ENCODE measurements at regions not wholly inside any gene's neighbourhood (a gene's known extent, or its start where the extent isn't known, plus 50 kb on each side); places are given as distances from the start of the nearest gene placed in this dataset.

DNA sequence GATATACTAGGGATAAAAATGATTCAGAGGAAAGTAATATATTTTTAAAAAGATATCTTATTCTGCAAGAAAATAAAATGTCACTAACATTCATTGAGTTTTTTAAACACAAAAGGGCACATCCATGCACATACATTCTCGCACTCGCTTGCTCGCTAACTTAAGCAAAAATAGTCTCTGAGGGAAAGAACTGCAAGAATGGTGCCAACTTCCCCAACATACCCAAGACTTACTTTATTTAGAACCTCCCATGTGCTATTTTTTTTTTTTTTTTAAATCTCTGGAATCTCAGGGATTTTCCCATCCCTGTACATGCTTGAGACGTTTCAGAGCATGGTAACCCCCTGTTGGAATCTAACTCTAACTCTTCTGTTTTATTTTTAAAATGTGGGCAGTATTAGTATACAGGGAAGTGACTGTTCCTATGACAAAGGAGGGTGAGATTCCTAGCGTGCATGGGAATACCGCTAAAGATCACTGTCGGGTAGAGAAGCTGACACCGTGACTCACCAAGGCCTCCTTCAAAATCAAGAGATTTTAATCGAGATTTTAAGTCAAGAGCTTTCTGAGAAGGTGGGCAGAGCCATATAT is 187.9 kb upstream of the ZEB2 start:
- no peak for DNase-seq

- no peak for DNase-seq
Measured at GRCh38 chr2:144706647-144707046, 186.7 kb upstream of the ZEB2 start.

GRCh38 chr2:144705328-144706245 is 185.7 kb upstream of the ZEB2 start:
- no peak for DNase-seq

DNA sequence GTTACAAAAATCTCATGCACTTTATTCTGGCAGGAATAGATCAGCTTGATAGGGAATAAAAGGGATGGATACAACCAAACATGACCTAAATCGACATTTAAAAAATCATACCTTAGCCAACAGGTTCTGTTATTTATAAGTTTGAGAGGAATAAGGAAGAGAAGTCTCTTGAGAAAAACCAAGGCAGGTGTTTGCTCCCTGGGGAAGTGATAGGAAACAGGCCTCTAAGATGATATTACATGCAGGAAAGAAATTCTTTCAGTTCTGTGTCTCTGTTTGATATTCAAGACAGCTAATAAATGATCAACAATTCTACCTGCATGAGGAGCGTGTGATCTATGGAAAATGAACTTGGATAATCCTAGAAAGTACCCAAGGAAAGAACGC is 184.8 kb upstream of the ZEB2 start:
- no peak for DNase-seq

GRCh38 chr2:144703852-144704708 is 184.2 kb upstream of the ZEB2 start:
- no peak for DNase-seq

DNA sequence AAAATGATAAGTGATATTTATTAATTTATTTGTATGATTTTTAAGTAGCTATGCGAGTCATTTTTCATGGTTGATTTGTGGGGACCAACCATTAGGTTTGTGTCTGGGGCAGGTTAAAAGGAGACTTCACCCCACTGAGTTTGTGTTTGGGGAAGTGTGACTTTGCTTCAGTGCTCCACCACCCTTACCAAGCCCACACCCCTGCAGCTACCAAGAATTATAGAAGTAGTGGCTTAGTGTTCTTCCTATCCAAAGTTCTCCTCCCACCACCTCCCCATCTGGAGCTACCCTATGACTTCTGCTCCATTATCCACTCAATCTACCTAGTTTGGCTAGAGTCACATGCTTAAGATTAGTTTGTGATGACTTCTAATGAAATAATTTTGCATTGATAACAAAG is 182.1 kb upstream of the ZEB2 start:
- no peak for DNase-seq

GRCh38 chr2:144701259-144701658 is 181.3 kb upstream of the ZEB2 start:
- no peak for DNase-seq

- no peak for DNase-seq
Measured at GRCh38 chr2:144698156-144698555, 178.2 kb upstream of the ZEB2 start.

GRCh38 chr2:144695657-144696056 is 175.7 kb upstream of the ZEB2 start:
- no peak for DNase-seq

DNA sequence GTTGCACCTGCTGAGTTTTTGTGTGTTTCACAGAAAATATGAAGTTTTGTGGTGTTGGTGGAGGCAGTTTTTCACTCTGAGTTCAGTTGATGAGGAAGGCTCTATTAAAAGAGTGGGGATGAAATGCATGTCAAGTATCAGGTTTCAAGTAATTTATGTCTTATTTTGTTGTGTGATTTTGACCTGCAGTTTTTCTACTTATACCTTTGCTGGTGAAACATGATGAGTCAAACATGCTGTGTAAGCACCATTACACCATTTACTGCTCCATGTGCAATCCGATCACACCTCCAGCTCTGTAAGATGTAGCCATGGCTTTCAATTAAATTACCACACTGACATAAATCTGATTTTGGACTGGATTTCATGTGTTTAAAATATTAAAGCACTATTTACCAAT is 174.5 kb upstream of the ZEB2 start:
- no peak for DNase-seq

GRCh38 chr2:144693179-144693578 is 173.3 kb upstream of the ZEB2 start:
- no peak for DNase-seq

- no peak for DNase-seq
Measured at GRCh38 chr2:144692661-144693060, 172.7 kb upstream of the ZEB2 start.

DNA sequence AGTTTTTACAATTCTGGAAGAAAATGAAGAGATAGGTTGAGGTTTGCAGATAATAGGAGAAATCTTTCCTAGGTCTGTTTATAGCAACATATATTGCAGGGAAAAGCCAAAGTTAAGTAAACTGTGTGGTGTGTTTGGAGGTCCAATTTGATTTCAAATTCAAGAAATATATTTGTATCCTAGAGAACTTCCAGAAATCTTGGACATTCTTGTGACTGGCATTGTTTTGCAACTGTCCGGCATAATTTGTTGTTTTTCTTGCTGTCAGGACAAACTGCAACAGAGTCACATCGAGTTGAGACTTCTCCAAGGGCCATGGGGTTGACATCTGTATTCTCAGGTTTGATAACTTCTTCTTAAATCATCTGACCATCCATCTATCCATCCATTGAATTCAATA is 170.9 kb upstream of the ZEB2 start:
- DNase-seq: no peak

DNA sequence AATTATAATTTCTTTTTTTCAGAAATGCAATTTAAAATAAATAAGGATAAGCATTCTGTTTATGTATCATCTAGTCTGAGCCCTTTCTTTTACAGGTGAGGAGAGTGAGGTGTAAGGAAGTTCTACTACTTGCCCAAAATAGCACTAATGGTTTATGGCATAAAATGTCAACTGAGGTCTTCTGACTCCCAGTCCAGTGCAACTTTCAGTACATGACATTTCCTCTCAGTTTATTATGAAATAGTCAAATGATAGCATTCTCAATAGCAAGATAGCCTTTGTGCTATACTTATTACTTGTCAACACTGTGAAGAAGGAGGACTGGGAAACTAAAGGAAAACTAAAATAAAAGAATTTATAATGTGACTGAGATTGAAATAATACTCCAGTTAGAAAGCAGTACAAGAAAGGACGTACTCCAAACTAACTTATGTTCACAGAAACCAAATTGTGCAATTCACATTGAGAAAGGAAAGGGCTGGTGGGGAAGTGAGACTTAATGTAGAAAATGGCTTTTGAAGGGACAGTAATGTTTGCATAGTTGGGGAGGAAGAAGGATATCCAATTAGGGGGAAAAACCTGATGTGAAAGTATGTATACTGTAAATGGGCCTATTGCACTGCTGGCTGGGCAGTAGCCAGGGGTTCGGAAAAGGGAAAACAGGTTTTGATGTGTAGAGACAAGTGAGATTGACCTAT is 166.7 kb upstream of the ZEB2 start:
- no peak for DNase-seq

DNA sequence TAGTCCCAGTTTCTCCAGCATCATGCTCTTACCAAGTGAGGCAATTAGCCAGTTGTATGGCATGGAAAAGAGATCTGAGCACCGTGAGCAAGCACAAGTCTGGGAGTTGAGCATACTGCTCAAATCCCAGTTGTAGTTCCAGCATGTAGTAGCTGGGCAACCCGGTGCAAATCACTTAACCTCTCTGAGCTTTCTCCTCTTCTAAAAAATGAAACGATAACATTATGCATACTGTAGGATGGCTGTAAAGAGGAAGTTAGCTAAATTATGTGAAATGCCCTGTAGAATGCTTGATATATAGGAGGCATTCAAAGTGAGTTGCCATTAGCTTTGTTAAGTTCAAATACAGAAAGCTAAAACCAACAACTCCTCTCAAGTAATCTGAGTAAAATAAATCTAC is 164.0 kb upstream of the ZEB2 start:
- no peak for DNase-seq

GRCh38 chr2:144683107-144683753 is 163.3 kb upstream of the ZEB2 start:
- no peak for DNase-seq

- DNase-seq: no peak
Measured at GRCh38 chr2:144682248-144682647, 162.3 kb upstream of the ZEB2 start.

GRCh38 chr2:144681389-144681788 is 161.5 kb upstream of the ZEB2 start:
- DNase-seq: no peak

DNA sequence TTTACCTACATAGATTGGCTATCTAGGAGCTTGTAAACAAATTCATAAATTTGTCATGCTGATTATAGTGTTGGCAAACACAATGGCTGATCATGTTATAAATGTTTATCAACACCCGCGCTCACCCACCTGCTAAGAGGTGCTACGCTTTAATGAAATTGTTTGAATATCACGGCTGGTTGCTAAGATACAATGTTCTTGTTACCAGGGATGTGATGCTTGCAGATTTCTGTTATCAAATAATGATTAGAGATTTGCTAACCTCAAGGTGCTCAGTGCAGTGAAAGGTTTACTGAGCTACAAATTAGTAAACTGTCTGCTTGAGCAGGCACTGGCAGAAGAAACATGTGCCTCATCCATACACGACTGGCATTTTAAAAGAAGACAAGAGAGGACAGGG is 160.0 kb upstream of the ZEB2 start:
- DNase-seq: no peak

GRCh38 chr2:144678736-144679135 is 158.8 kb upstream of the ZEB2 start:
- DNase-seq: no peak

GRCh38 chr2:144675731-144676130 is 155.8 kb upstream of the ZEB2 start:
- DNase-seq: no peak

GRCh38 chr2:144675331-144675730 is 155.4 kb upstream of the ZEB2 start:
- DNase-seq: no peak

- no peak for DNase-seq
Measured at GRCh38 chr2:144674071-144674470, 154.2 kb upstream of the ZEB2 start.

Data from activated T-cell treated with anti-CD3 and anti-CD28 coated beads, Interleukin-2, amount 50 U/mL, for 1 hour (primary cell).